ENCODE measurements at regions not wholly inside any gene's neighbourhood (a gene's known extent, or its start where the extent isn't known, plus 50 kb on each side); places are given as distances from the start of the nearest gene placed in this dataset.

- no peak for TF ChIP-seq CTCF (IDR thresholded peaks at IDR 0.05)
- TF ChIP-seq POLR2A (IDR thresholded peaks at IDR 0.05; ENCODE audit: low read depth): no peak
- TF ChIP-seq POLR2AphosphoS5 (IDR thresholded peaks at IDR 0.05): no peak
- no peak for TF ChIP-seq EP300 (IDR thresholded peaks at IDR 0.05)
These were observed 127.2 kb downstream of the CD164 start for GRCh38 chr6:109255087-109255486.
